ENCODE measurements at regions not wholly inside any gene's neighbourhood (a gene's known extent, or its start where the extent isn't known, plus 50 kb on each side); places are given as distances from the start of the nearest gene placed in this dataset.
A peak's percentile ranks its signal among the peaks of the same experiment; 100 is the strongest.
"Not testable (repeated sequence)": the region's sequence is repeated elsewhere in the genome, so short reads cannot be mapped to it uniquely, and the experiment has no call there.

- no peak for DNase-seq
These were observed 438.3 kb upstream of the SEL1L start for GRCh38 chr14:81971911-81972310.

GRCh38 chr14:81972601-81973000, 438.9 kb upstream of the SEL1L start:
- DNase-seq: no peak

GRCh38 chr14:81974543-81974942, 440.9 kb upstream of the SEL1L start:
- no peak for DNase-seq

- DNase-seq: no peak
These were observed 447.1 kb upstream of the SEL1L start for GRCh38 chr14:81980601-81981306.

- no peak for DNase-seq
These were observed 447.6 kb upstream of the SEL1L start for GRCh38 chr14:81981307-81981675.

- DNase-seq: no peak
These were observed 448.4 kb upstream of the SEL1L start for GRCh38 chr14:81982046-81982445.

GRCh38 chr14:81986005-81986404, 452.4 kb upstream of the SEL1L start:
- no peak for DNase-seq

GRCh38 chr14:81989211-81989610, 455.6 kb upstream of the SEL1L start:
- DNase-seq: no peak

GRCh38 chr14:81990312-81990761, 456.7 kb upstream of the SEL1L start:
- peak; percentile 57 for DNase-seq

GRCh38 chr14:81991998-81992397, 458.3 kb upstream of the SEL1L start:
- no peak for DNase-seq

GRCh38 chr14:81993432-81993831, 459.8 kb upstream of the SEL1L start:
- no peak for DNase-seq

GRCh38 chr14:82003426-82003825, 469.8 kb upstream of the SEL1L start:
- no peak for DNase-seq

GRCh38 chr14:82009076-82009475, 475.4 kb upstream of the SEL1L start:
- DNase-seq: no peak

GRCh38 chr14:82009993-82010392, 476.3 kb upstream of the SEL1L start:
- DNase-seq: no peak

GRCh38 chr14:82011460-82011859, 477.8 kb upstream of the SEL1L start:
- DNase-seq: no peak

- DNase-seq: no peak
These were observed 495.4 kb upstream of the SEL1L start for GRCh38 chr14:82029038-82029437.

- DNase-seq: no peak
These were observed 501.7 kb upstream of the SEL1L start for GRCh38 chr14:82035397-82035796.

- not testable (repeated sequence) for DNase-seq
These were observed 504.4 kb upstream of the SEL1L start for GRCh38 chr14:82038066-82038465.

GRCh38 chr14:82045339-82045738, 511.7 kb upstream of the SEL1L start:
- no peak for DNase-seq

GRCh38 chr14:82046512-82047226, 513.0 kb upstream of the SEL1L start:
- DNase-seq: no peak

GRCh38 chr14:82047777-82048470, 514.3 kb upstream of the SEL1L start:
- DNase-seq: no peak

- no peak for DNase-seq
These were observed 519.1 kb upstream of the SEL1L start for GRCh38 chr14:82052778-82053177.

- DNase-seq: no peak
These were observed 522.0 kb upstream of the SEL1L start for GRCh38 chr14:82055515-82056115.

GRCh38 chr14:82060219-82060618, 526.6 kb upstream of the SEL1L start:
- no peak for DNase-seq

All from stimulated activated CD8-positive, alpha-beta memory T cell treated with anti-CD3 and anti-CD28 coated beads, Interleukin-4, amount 100 ng/mL, for 48 hours (primary cell).